Fibroblast of lung (primary cell): ENCODE measurements at regions not wholly inside any gene's neighbourhood (a gene's known extent, or its start where the extent isn't known, plus 50 kb on each side); places are given as distances from the start of the nearest gene placed in this dataset.

Source experiments
- DNase-seq, 2 donors: peaks; one replicate each; pipeline versions ENCODE4 v3.0.0 to v3.0.0-alpha.2; 2010; ENCODE audit warnings: low read depth in 2 of 2
- H2AFZ ChIP-seq: 2 replicates; pipeline ENCODE4 v1.5.1; 2012; ENCODE audit warnings: low read length, control low read depth, inconsistent platforms
- H3K27ac ChIP-seq: 2 replicates; pipeline ENCODE4 v1.5.1; 2011; ENCODE audit warnings: low read length, control low read depth; ENCODE audit not compliant: insufficient read depth
- H3K27me3 ChIP-seq: 2 replicates; pipeline ENCODE4 v1.5.1; 2011; ENCODE audit warnings: mild to moderate bottlenecking, low read length; ENCODE audit not compliant: control insufficient read depth, insufficient read depth
- H3K36me3 ChIP-seq: 2 replicates; pipeline ENCODE4 v1.5.1; 2011; ENCODE audit warnings: low read length; ENCODE audit not compliant: control insufficient read depth, insufficient read depth
- H3K4me1 ChIP-seq: 2 replicates; pipeline ENCODE4 v1.5.1; 2011; ENCODE audit warnings: low read length; ENCODE audit not compliant: control insufficient read depth, insufficient read depth; ENCODE audit errors: extremely low read depth
- H3K4me2 ChIP-seq: 2 replicates; pipeline ENCODE4 v1.5.1; 2011; ENCODE audit warnings: low read length, control low read depth; ENCODE audit not compliant: insufficient read depth; ENCODE audit errors: extremely low read depth
- H3K4me3 ChIP-seq, 4 experiments: fragments of 200-600 bp in 1 of 4; sonication (generic) in 1 of 4; replicated peaks in 1 of 4; 2 replicates each; pipeline ENCODE4 v1.5.1; 2011 to 2016; ENCODE audit warnings: low read length in 4 of 4, low read depth in 3 of 4, mild to moderate bottlenecking in 3 of 4, control low read depth in 2 of 4, inconsistent platforms in 1 of 4, mixed read lengths in 1 of 4; ENCODE audit not compliant: insufficient read depth in 1 of 4; ENCODE audit errors: control extremely low read depth in 1 of 4
- H3K79me2 ChIP-seq: 2 replicates; pipeline ENCODE4 v1.5.1; 2012; ENCODE audit warnings: mild to moderate bottlenecking, low read length, inconsistent platforms; ENCODE audit not compliant: control insufficient read depth, insufficient read depth
- H3K9ac ChIP-seq: 2 replicates; pipeline ENCODE4 v1.5.1; 2011; ENCODE audit warnings: mild to moderate bottlenecking, low read length, control low read depth; ENCODE audit not compliant: insufficient read depth
- H3K9me3 ChIP-seq: 2 replicates; pipeline ENCODE4 v1.5.1; 2012; ENCODE audit warnings: low read depth, low read length; ENCODE audit not compliant: control insufficient read depth, insufficient read depth
- H4K20me1 ChIP-seq: 2 replicates; pipeline ENCODE4 v1.5.1; 2011; ENCODE audit warnings: low read length; ENCODE audit not compliant: control insufficient read depth, insufficient read depth; ENCODE audit errors: extremely low read depth
- EZH2 ChIP-seq: IDR thresholded peaks from 2 replicates; pipeline ENCODE4 v1.5.1; 2012; ENCODE audit warnings: low read length, control low read depth, mild to moderate bottlenecking; ENCODE audit errors: missing control alignments
- TF ChIP-seq, protein P1 (sequence below), 2 donors: IDR thresholded peaks in 1 of 2; conservative IDR thresholded peaks in 1 of 2; 1 replicate in 1 of 2; 2 replicates in 1 of 2; pipeline ENCODE4 v1.5.1; 2011 to 2012; ENCODE audit warnings: low read length in 2 of 2, control low read depth in 1 of 2, inconsistent platforms in 1 of 2, low read depth in 1 of 2, mild to moderate bottlenecking in 1 of 2

DNA sequence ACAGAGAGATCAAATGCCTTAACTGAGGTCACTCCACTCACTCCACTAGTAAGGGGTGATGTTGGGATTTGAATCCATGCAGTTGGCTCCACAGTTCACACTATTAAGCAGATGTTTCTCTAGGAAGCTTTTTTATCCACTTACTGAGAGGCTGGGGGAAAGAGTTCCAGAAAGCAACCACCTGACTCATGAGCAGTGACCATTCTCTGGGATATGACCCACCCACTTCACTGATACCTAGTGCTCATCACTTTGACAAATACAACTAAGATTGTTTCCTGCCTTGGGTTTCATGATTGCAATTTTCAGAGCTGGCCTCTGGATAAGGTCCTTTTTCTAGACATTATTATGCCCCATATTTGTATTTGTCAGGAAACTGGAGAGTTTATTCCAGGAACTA is 152.1 kb upstream of the PLEKHG7 start:
- Histone ChIP-seq H4K20me1 (no peaks in the 10 kb centered on the region), H3K27ac (no peak overlapping the region), H3K4me3 (no peak overlapping the region), H3K4me2 (no peak overlapping the region), H3K9ac (no peak overlapping the region), H3K79me2 (no peaks in the 10 kb centered on the region), H3K36me3 (no peaks in the 10 kb centered on the region), H3K4me1 (no peaks in the 10 kb centered on the region), H3K9me3 (no peaks in the 10 kb centered on the region), H3K27me3 (no peaks in the 10 kb centered on the region), H2AFZ (no peak overlapping the region)
- no peak for DNase-seq
- no peak for TF ChIP-seq EZH2
- TF ChIP-seq, protein P1, sequence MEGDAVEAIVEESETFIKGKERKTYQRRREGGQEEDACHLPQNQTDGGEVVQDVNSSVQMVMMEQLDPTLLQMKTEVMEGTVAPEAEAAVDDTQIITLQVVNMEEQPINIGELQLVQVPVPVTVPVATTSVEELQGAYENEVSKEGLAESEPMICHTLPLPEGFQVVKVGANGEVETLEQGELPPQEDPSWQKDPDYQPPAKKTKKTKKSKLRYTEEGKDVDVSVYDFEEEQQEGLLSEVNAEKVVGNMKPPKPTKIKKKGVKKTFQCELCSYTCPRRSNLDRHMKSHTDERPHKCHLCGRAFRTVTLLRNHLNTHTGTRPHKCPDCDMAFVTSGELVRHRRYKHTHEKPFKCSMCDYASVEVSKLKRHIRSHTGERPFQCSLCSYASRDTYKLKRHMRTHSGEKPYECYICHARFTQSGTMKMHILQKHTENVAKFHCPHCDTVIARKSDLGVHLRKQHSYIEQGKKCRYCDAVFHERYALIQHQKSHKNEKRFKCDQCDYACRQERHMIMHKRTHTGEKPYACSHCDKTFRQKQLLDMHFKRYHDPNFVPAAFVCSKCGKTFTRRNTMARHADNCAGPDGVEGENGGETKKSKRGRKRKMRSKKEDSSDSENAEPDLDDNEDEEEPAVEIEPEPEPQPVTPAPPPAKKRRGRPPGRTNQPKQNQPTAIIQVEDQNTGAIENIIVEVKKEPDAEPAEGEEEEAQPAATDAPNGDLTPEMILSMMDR (conservative IDR thresholded peaks at IDR 0.05 in 1 of 2, IDR thresholded peaks at IDR 0.05 in 1 of 2; ENCODE audit: low read depth in 1 of 2, low read length in 2 of 2): no peak

DNA sequence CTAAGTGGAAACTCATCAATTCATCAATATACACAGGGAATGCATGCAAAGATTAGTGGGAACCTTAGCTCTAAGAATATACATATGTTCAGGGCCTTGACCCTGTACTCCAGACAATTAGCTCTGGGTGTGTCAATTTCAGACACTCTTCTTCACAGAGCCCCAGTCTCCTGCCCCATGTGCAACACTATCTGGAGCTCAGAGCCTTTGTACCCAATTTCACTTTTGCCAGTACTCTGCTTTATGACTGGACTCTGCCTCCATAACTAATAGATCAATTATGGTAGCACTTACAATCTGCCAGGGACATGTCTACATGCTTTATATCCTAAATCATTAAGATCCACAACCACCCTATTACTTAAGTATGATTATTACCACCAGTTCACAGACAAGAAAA is 152.5 kb upstream of the PLEKHG7 start:
- no peaks in the 10 kb centered on the region for H4K20me1 ChIP-seq
- H3K9ac ChIP-seq: no peak overlapping the region
- TF ChIP-seq, protein P1 (conservative IDR thresholded peaks at IDR 0.05 in 1 of 2, IDR thresholded peaks at IDR 0.05 in 1 of 2; ENCODE audit: low read depth in 1 of 2, low read length in 2 of 2): no peak
- no peak for TF ChIP-seq EZH2
- no peak overlapping the region for H3K4me2 ChIP-seq
- H3K4me1 ChIP-seq: no peaks in the 10 kb centered on the region
- no peaks in the 10 kb centered on the region for H3K79me2 ChIP-seq
- no peaks in the 10 kb centered on the region for H3K36me3 ChIP-seq
- no peaks in the 10 kb centered on the region for H3K27me3 ChIP-seq
- no peak overlapping the region for H2AFZ ChIP-seq
- H3K9me3 ChIP-seq: no peaks in the 10 kb centered on the region
- no peak for DNase-seq
- H3K4me3 ChIP-seq: no peak overlapping the region
- no peak overlapping the region for H3K27ac ChIP-seq

DNA sequence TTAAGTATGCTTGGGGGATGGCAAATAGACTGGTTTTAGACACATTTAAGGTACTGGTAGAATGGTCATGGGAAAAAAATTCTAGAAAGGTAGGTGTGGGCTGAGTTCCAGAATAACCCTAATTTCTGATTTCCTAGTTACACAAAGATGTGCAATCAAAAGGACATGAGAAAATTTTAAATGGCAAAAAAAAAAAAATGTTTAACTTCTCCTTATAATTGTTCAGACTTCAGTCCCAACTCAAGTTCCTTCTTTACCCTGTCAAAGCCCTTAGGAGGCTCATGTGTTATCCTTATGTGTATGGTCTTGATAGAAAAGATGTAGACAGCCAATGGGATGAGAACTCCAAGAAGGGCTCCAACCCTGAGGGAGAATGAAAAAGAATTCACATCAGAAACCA is 153.3 kb upstream of the PLEKHG7 start:
- H3K36me3 ChIP-seq: no peaks in the 10 kb centered on the region
- H3K4me3 ChIP-seq: no peak overlapping the region
- H2AFZ ChIP-seq: no peak overlapping the region
- H3K4me2 ChIP-seq: no peak overlapping the region
- no peak overlapping the region for H3K9ac ChIP-seq
- no peak for DNase-seq
- TF ChIP-seq, protein P1 (conservative IDR thresholded peaks at IDR 0.05 in 1 of 2, IDR thresholded peaks at IDR 0.05 in 1 of 2; ENCODE audit: low read depth in 1 of 2, low read length in 2 of 2): no peak
- TF ChIP-seq EZH2: no peak
- H3K27ac ChIP-seq: no peak overlapping the region
- no peaks in the 10 kb centered on the region for H3K79me2 ChIP-seq
- H4K20me1 ChIP-seq: no peaks in the 10 kb centered on the region
- H3K4me1 ChIP-seq: no peaks in the 10 kb centered on the region
- H3K9me3 ChIP-seq: no peaks in the 10 kb centered on the region
- no peaks in the 10 kb centered on the region for H3K27me3 ChIP-seq
